A549 (cell line): ENCODE measurements at regions not wholly inside any gene's neighbourhood (a gene's known extent, or its start where the extent isn't known, plus 50 kb on each side); places are given as distances from the start of the nearest gene placed in this dataset.

Experiments
- CHD4 ChIP-seq: fragments of 200-600 bp; sonication (generic); IDR thresholded peaks from 2 replicates; pipeline ENCODE4 v1.6.1; 2016; ENCODE audit warnings: antibody characterized with exemption, mild to moderate bottlenecking, borderline replicate concordance
- EP300 ChIP-seq, 2 experiments: fragments of >200 bp; sonication (Bioruptor Twin); formaldehyde crosslinking; IDR thresholded peaks; 2 replicates in 1 of 2; 3 replicates in 1 of 2; pipeline ENCODE4 v1.6.1; 2016 to 2017
- FOSL2 ChIP-seq, 2 experiments: fragments of 450-650 bp in 1 of 2; fragments of >200 bp in 1 of 2; sonication (Bioruptor Twin) in 1 of 2; formaldehyde crosslinking; IDR thresholded peaks; 2 replicates each; pipeline versions ENCODE4 v1.5.0 to v1.6.1; 2016 to 2020; ENCODE audit warnings: mild to moderate bottlenecking in 1 of 2, moderate library complexity in 1 of 2
- KDM1A ChIP-seq: fragments of 200-600 bp; sonication (generic); IDR thresholded peaks from 2 replicates; pipeline ENCODE4 v1.6.1; 2016; ENCODE audit warnings: low read depth, mild to moderate bottlenecking
- NR3C1 ChIP-seq: fragments of >200 bp; sonication (Bioruptor Twin); formaldehyde crosslinking; IDR thresholded peaks from 3 replicates; pipeline ENCODE4 v1.6.1; 2017
- POLR2A ChIP-seq: IDR thresholded peaks from 2 replicates; pipeline ENCODE4 v1.6.1; 2012; ENCODE audit warnings: mild to moderate bottlenecking, low read length
- TF ChIP-seq, protein P1 (sequence below): fragments of >200 bp; sonication (Bioruptor Twin); formaldehyde crosslinking; IDR thresholded peaks from 3 replicates; pipeline ENCODE4 v1.5.1; 2016
- TF ChIP-seq, protein P2 (sequence below): IDR thresholded peaks from 2 replicates; pipeline ENCODE4 v1.6.1; 2012
- TF ChIP-seq, protein P3 (sequence below): fragments of >200 bp; sonication (Bioruptor Twin); formaldehyde crosslinking; IDR thresholded peaks from 3 replicates; pipeline ENCODE4 v1.6.1; 2016
- TF ChIP-seq, protein P4 (sequence below): fragments of 200-600 bp; sonication (generic); IDR thresholded peaks from 2 replicates; pipeline ENCODE4 v1.6.1; 2016; ENCODE audit warnings: antibody characterized with exemption, mild to moderate bottlenecking, moderate library complexity

DNA sequence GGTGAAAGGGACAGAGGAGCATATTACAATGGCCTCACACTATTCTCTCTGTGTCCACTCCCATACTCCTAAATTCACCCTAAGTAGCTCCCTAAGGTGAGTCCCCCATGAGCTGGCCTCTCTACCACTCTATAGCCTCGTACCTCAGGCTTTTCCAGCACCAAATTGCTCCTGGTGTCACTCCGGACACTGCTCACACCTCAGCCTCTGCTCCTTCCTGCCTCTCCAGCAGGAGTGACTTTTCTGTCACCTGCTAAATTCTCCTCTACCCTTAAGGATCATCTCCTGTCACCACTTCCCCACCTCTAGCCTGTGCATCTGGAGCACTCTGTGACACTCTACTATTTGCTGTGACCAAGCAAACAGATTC is 65.8 kb upstream of the CAMK1G start:
- TF ChIP-seq, protein P1, sequence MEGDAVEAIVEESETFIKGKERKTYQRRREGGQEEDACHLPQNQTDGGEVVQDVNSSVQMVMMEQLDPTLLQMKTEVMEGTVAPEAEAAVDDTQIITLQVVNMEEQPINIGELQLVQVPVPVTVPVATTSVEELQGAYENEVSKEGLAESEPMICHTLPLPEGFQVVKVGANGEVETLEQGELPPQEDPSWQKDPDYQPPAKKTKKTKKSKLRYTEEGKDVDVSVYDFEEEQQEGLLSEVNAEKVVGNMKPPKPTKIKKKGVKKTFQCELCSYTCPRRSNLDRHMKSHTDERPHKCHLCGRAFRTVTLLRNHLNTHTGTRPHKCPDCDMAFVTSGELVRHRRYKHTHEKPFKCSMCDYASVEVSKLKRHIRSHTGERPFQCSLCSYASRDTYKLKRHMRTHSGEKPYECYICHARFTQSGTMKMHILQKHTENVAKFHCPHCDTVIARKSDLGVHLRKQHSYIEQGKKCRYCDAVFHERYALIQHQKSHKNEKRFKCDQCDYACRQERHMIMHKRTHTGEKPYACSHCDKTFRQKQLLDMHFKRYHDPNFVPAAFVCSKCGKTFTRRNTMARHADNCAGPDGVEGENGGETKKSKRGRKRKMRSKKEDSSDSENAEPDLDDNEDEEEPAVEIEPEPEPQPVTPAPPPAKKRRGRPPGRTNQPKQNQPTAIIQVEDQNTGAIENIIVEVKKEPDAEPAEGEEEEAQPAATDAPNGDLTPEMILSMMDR = no peak
- TF ChIP-seq, protein P2, sequence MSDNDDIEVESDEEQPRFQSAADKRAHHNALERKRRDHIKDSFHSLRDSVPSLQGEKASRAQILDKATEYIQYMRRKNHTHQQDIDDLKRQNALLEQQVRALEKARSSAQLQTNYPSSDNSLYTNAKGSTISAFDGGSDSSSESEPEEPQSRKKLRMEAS = no peak
- TF ChIP-seq NR3C1 (no peak), CHD4 (no peak), POLR2A (no peak), EP300 (IDR thresholded peaks at IDR 0.05) (no peak), KDM1A (no peak), FOSL2 (IDR thresholded peaks at IDR 0.05) (no peak), FOSL2 (CRISPR knock-in tag; IDR thresholded peaks at IDR 0.05) (no peak)
- TF ChIP-seq, protein P3, sequence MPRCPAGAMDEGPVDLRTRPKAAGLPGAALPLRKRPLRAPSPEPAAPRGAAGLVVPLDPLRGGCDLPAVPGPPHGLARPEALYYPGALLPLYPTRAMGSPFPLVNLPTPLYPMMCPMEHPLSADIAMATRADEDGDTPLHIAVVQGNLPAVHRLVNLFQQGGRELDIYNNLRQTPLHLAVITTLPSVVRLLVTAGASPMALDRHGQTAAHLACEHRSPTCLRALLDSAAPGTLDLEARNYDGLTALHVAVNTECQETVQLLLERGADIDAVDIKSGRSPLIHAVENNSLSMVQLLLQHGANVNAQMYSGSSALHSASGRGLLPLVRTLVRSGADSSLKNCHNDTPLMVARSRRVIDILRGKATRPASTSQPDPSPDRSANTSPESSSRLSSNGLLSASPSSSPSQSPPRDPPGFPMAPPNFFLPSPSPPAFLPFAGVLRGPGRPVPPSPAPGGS = no peak
- TF ChIP-seq, protein P4, sequence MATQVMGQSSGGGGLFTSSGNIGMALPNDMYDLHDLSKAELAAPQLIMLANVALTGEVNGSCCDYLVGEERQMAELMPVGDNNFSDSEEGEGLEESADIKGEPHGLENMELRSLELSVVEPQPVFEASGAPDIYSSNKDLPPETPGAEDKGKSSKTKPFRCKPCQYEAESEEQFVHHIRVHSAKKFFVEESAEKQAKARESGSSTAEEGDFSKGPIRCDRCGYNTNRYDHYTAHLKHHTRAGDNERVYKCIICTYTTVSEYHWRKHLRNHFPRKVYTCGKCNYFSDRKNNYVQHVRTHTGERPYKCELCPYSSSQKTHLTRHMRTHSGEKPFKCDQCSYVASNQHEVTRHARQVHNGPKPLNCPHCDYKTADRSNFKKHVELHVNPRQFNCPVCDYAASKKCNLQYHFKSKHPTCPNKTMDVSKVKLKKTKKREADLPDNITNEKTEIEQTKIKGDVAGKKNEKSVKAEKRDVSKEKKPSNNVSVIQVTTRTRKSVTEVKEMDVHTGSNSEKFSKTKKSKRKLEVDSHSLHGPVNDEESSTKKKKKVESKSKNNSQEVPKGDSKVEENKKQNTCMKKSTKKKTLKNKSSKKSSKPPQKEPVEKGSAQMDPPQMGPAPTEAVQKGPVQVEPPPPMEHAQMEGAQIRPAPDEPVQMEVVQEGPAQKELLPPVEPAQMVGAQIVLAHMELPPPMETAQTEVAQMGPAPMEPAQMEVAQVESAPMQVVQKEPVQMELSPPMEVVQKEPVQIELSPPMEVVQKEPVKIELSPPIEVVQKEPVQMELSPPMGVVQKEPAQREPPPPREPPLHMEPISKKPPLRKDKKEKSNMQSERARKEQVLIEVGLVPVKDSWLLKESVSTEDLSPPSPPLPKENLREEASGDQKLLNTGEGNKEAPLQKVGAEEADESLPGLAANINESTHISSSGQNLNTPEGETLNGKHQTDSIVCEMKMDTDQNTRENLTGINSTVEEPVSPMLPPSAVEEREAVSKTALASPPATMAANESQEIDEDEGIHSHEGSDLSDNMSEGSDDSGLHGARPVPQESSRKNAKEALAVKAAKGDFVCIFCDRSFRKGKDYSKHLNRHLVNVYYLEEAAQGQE = no peak
